NCI-H748 treated with DMSO at 0.1 percent for 48 hours (cell line): ENCODE measurements at regions not wholly inside any gene's neighbourhood (a gene's known extent, or its start where the extent isn't known, plus 50 kb on each side); places are given as distances from the start of the nearest gene placed in this dataset.

Experiments
- DNase-seq: peaks from one replicate; lab custom pipeline; 2025; lab: John Stamatoyannopoulos, UW

GRCh38 chr14:105844047-105844630, 317.8 kb downstream of the TMEM121 start:
- DNase-seq, result no peak

GRCh38 chr14:105844810-105845724, 318.7 kb downstream of the TMEM121 start:
- no peak for DNase-seq

- DNase-seq, result no peak
Observed at GRCh38 chr14:105845725-105846309, 319.4 kb downstream of the TMEM121 start.

GRCh38 chr14:105846312-105846711, 319.9 kb downstream of the TMEM121 start:
- DNase-seq, result no peak

GRCh38 chr14:105847400-105847799, 321.0 kb downstream of the TMEM121 start:
- DNase-seq, result no peak

- DNase-seq, result no peak
Observed at GRCh38 chr14:105848570-105848969, 322.2 kb downstream of the TMEM121 start.

- no peak for DNase-seq
Observed at GRCh38 chr14:105849933-105850626, 323.7 kb downstream of the TMEM121 start.

- DNase-seq, result no peak
Observed at GRCh38 chr14:105850853-105851581, 324.6 kb downstream of the TMEM121 start.

GRCh38 chr14:105851716-105852377, 325.5 kb downstream of the TMEM121 start:
- DNase-seq, result no peak

GRCh38 chr14:105852378-105853088, 326.1 kb downstream of the TMEM121 start:
- DNase-seq, result no peak

GRCh38 chr14:105853089-105853906, 326.9 kb downstream of the TMEM121 start:
- no peak for DNase-seq

GRCh38 chr14:105853907-105854599, 327.7 kb downstream of the TMEM121 start:
- DNase-seq, result no peak

- DNase-seq, result no peak
Observed at GRCh38 chr14:105854600-105855245, 328.3 kb downstream of the TMEM121 start.

GRCh38 chr14:105855246-105855892, 329.0 kb downstream of the TMEM121 start:
- no peak for DNase-seq

GRCh38 chr14:105855893-105856675, 329.7 kb downstream of the TMEM121 start:
- DNase-seq, result no peak

GRCh38 chr14:105856676-105857219, 330.4 kb downstream of the TMEM121 start:
- no peak for DNase-seq
